ENCODE measurements at regions not wholly inside any gene's neighbourhood (a gene's known extent, or its start where the extent isn't known, plus 50 kb on each side); places are given as distances from the start of the nearest gene placed in this dataset.
A peak's percentile ranks its signal among the peaks of the same experiment; 100 is the strongest.
"Not testable (repeated sequence)": the region's sequence is repeated elsewhere in the genome, so short reads cannot be mapped to it uniquely, and the experiment has no call there.

GRCh38 chr3:152891678-152892077 is 56.7 kb downstream of the P2RY1 start:
- DNase-seq (ENCODE audit: low read depth), result no peak

GRCh38 chr3:152892446-152892845 is 57.5 kb downstream of the P2RY1 start:
- no peak for DNase-seq (ENCODE audit: low read depth)

- DNase-seq (ENCODE audit: low read depth), result no peak
Observed at GRCh38 chr3:152893647-152894046, 58.7 kb downstream of the P2RY1 start.

DNA sequence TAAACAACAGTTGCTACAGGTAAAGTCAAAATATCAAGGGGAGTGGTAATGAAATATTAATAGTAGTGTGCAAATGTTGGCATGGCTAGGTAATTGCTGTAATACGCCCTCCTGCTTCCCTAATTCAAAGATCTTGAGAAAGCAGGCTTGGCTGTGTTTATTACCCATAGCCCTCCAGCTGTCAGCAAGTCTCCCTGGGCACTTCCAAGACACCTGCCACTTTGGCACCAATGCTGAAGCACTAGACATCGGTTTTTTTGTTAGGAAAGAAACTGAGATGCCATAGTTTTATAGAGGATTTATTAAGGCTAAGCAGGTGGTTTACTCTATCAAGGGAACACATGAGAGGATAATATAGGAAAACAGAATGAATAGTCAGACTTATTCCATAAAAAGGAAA is 64.4 kb downstream of the P2RY1 start:
- no peak for DNase-seq (ENCODE audit: low read depth)

- peak; percentile 0 for DNase-seq (ENCODE audit: low read depth)
Observed at GRCh38 chr3:152902141-152902669, 67.3 kb downstream of the P2RY1 start.

- DNase-seq (ENCODE audit: low read depth), result no peak
Observed at GRCh38 chr3:152905631-152906030, 70.7 kb downstream of the P2RY1 start.

GRCh38 chr3:152909180-152909883 is 74.4 kb downstream of the P2RY1 start:
- DNase-seq (ENCODE audit: low read depth), result peak; percentile 1

DNA sequence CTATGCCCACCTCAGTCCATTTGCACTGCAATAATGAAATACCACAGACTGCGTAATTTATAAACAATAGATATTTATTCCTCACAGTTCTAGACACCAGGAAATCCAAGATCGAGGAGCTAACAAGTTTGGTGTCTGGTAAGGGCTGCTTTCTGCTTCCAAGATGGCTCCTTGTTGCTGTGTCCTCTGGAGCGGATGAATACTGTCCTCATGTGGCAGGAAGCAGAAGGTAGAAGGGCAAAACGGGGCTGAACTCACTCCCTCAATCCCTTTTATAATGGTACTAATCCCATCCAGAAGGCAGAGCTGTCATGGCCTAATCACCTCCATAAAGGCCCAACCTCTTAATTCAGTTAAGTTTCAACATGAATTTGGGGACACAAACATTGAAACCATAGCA is 75.3 kb downstream of the P2RY1 start:
- DNase-seq (ENCODE audit: low read depth), result no peak

DNA sequence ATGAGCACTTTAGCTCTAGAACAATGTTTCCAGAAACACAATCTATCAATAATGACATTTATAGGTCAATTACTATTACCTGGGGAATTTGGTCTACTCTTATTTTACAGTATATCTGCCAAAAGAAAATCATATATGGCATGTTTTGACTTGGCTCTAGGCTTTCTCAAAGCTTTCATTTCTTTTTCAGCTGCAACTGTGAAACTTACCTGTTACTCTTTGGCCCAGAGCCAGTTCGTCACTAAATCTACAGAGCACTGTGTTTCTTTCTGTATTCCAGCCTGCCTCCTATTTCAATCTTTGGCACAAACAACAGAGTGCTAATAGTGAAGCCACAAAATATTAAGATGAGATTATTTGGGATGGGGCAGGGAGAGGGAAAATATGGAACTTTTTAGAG is 76.0 kb downstream of the P2RY1 start:
- DNase-seq (ENCODE audit: low read depth), result no peak

DNA sequence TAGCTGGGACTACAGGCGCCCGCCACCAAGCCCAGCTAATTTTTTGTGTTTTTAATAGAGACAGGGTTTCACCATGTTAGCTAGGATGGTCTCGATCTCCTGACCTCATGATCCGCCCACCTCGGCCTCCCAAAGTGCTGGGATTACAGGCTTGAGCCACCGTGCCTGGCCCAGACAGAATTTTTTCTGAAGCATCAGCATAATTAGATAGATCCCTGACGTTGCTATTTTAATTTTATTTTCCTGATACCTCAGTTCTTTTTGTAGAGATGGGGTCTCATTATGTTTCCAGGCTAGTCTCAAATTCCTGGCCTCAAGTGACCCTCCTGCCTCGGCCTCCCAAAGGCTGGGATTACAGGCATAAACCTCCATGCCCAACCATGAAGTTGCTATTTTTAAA is 79.8 kb downstream of the P2RY1 start:
- not testable (repeated sequence) for DNase-seq (ENCODE audit: low read depth)

GRCh38 chr3:152915695-152916094 is 80.8 kb downstream of the P2RY1 start:
- no peak for DNase-seq (ENCODE audit: low read depth)

DNA sequence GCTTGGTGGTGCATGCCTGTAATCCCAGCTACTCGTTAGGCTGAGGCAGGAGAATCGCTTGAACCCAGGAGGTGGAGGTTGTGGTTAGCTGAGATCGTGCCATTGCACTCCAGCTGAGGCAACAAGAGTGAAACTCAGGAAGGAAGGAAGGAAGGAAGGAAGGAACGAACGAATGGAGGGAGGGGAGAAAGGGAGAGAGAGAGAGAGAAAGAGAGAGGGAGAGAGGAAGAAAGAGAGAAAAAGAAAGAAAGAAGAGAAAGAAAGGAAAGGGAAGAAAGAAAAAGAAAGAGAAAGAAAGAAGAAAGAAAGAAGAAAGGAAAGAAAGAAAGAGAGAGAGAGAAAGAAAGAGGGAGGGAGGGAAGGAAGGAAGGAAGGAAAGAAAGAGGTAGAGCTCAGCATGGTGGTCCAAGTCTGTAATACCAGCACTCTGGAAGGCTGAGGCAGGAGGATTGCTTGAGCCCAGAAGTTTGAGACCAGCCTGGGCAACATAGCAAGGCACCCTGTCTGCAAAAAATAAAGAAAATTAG is 81.9 kb downstream of the P2RY1 start:
- no peak for DNase-seq (ENCODE audit: low read depth)

- no peak for DNase-seq (ENCODE audit: low read depth)
Observed at GRCh38 chr3:152921351-152921750, 86.4 kb downstream of the P2RY1 start.

GRCh38 chr3:152922554-152922953 is 87.6 kb downstream of the P2RY1 start:
- no peak for DNase-seq (ENCODE audit: low read depth)

GRCh38 chr3:152927131-152927530 is 92.2 kb downstream of the P2RY1 start:
- no peak for DNase-seq (ENCODE audit: low read depth)

DNA sequence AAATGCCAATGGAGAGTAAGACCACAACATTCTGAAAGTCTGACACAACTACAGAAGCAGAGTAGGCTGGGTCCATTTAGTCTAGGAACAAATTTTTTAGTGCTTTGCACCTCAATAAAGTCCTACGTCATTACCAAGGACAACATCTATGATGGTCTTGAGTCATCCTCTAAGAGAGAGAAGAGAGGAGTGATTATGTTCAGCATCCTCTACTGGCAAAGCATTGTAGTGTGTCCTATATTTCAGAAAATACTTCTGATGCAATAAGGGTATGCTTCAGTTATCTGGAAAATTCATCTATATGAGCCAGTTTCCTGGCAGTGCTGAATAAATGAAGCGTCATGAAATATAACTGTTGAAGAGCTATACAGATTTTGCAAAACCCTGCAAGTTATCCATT is 95.6 kb downstream of the P2RY1 start:
- no peak for DNase-seq (ENCODE audit: low read depth)

DNA sequence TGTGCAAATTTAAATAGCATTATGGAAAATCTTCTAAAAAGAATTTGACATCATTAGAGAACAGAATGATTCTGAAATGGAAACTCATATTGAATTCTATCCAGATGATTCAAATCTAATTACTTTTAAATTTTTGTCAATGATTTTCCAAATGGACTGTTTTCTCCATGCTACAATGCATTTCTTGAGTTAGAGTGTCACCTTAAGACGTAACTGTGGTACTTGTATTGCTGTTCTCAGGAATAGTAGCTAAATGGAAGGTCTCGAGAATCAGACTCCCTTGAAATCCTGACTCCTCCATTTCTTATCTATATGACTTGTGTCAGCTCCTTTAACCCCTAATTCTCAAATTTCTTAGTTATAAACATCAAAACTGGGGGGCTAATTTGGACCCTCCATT is 102.3 kb downstream of the P2RY1 start:
- DNase-seq (ENCODE audit: low read depth), result no peak

- no peak for DNase-seq (ENCODE audit: low read depth)
Observed at GRCh38 chr3:152938974-152939636, 104.2 kb downstream of the P2RY1 start.

GRCh38 chr3:152941859-152942258 is 106.9 kb downstream of the P2RY1 start:
- DNase-seq (ENCODE audit: low read depth), result no peak

DNA sequence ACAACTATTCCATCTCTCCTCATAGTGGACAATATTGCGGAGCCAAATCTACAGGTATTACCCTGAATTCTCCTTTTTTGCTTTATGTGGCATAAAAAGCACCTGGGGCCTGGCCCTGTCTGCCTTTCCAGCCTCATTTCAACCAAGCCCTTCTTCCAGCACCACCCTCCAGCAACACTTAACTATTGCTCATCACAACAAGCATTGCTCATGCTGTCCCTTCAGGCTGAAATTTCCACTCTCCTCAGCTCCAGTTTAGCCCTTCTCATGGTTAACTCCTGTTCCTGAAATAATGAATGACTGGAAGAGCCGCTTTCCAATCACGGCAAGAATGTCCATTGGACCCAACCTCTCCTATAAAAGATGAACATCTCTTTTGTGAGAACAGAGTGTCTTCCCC is 107.4 kb downstream of the P2RY1 start:
- no peak for DNase-seq (ENCODE audit: low read depth)

GRCh38 chr3:152943645-152944044 is 108.7 kb downstream of the P2RY1 start:
- no peak for DNase-seq (ENCODE audit: low read depth)

- no peak for DNase-seq (ENCODE audit: low read depth)
Observed at GRCh38 chr3:152944671-152945070, 109.7 kb downstream of the P2RY1 start.

- no peak for DNase-seq (ENCODE audit: low read depth)
Observed at GRCh38 chr3:152945556-152945955, 110.6 kb downstream of the P2RY1 start.
